G401.6 (cell line): ENCODE measurements at regions not wholly inside any gene's neighbourhood (a gene's known extent, or its start where the extent isn't known, plus 50 kb on each side); places are given as distances from the start of the nearest gene placed in this dataset.
"Not testable (repeated sequence)": the region's sequence is repeated elsewhere in the genome, so short reads cannot be mapped to it uniquely, and the experiment has no call there.

ENCODE experiments used
- FAIRE-seq: peaks from 2 replicates; lab custom pipeline; 2012; peaks lifted over from hg19 to GRCh38; lab: Jason Lieb, UNC

- no peak for FAIRE-seq
Observed at GRCh38 chr22:23500508-23501260, 79.4 kb downstream of the IGLL1 start.

- FAIRE-seq, result no peak
Observed at GRCh38 chr22:23499845-23500500, 80.1 kb downstream of the IGLL1 start.

- FAIRE-seq, result no peak
Observed at GRCh38 chr22:23498811-23499798, 81.0 kb downstream of the IGLL1 start.

- not testable (repeated sequence) for FAIRE-seq
Observed at GRCh38 chr22:23497889-23498288, 82.2 kb downstream of the IGLL1 start.

- FAIRE-seq, result no peak
Observed at GRCh38 chr22:23497016-23497885, 82.8 kb downstream of the IGLL1 start.

GRCh38 chr22:23496445-23496833 lies 83.7 kb downstream of the IGLL1 start:
- FAIRE-seq, result no peak

- no peak for FAIRE-seq
Observed at GRCh38 chr22:23495614-23496444, 84.3 kb downstream of the IGLL1 start.

- FAIRE-seq, result no peak
Observed at GRCh38 chr22:23494930-23495266, 85.2 kb downstream of the IGLL1 start.

GRCh38 chr22:23485490-23485889 lies 94.6 kb downstream of the IGLL1 start:
- FAIRE-seq, result peak; percentile 99

- FAIRE-seq, result no peak
Observed at GRCh38 chr22:23484651-23485050, 95.4 kb downstream of the IGLL1 start.

GRCh38 chr22:23481369-23481768 lies 98.7 kb downstream of the IGLL1 start:
- FAIRE-seq, result no peak

GRCh38 chr22:23478175-23478574 lies 101.9 kb downstream of the IGLL1 start:
- FAIRE-seq, result no peak

GRCh38 chr22:23474531-23474930 lies 105.6 kb downstream of the IGLL1 start:
- FAIRE-seq, result not testable (repeated sequence)

- no peak for FAIRE-seq
Observed at GRCh38 chr22:23473901-23474300, 106.2 kb downstream of the IGLL1 start.

- FAIRE-seq, result not testable (repeated sequence)
Observed at GRCh38 chr22:23472376-23472775, 107.7 kb downstream of the IGLL1 start.

GRCh38 chr22:23471698-23472097 lies 108.4 kb downstream of the IGLL1 start:
- FAIRE-seq, result no peak

- FAIRE-seq, result no peak
Observed at GRCh38 chr22:23470811-23471389, 109.2 kb downstream of the IGLL1 start.

GRCh38 chr22:23467721-23468294 lies 112.3 kb downstream of the IGLL1 start:
- no peak for FAIRE-seq

- FAIRE-seq, result no peak
Observed at GRCh38 chr22:23466351-23466750, 113.7 kb downstream of the IGLL1 start.

GRCh38 chr22:23464796-23465195 lies 115.3 kb downstream of the IGLL1 start:
- not testable (repeated sequence) for FAIRE-seq
